ENCODE measurements at regions not wholly inside any gene's neighbourhood (a gene's known extent, or its start where the extent isn't known, plus 50 kb on each side); places are given as distances from the start of the nearest gene placed in this dataset.
A peak's percentile ranks its signal among the peaks of the same experiment; 100 is the strongest.

DNA sequence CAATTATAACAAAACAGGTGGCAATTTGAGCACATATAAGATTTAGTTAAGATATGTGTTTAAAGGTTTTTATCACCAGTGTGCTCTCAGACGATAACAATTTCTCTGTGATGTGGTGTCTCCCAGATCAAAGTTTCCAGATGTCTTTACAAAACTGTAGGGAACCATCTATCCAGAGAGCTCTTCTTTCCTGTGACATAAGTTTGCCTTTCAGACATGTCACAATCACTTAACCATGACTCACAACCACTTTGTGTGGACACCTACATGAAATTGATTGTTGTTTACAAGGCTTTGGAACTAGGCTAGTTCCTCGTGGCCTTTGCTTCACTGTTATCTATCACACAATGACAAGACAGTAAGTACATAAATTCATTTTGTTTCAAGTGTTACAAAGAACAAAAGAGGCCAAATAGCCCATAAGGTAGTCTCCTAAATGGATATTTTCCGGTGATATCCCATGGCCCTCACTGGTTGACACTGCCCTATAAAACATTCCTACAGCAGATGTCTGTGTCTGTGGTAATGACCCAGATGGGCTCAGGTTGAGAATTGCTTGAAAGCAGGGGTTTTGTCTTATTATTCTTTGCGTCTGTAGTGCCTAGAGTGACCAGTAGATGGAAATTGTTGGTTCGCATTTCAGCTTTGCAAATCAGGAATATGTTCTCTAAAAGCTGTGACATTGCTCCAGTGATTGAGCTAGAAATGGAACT lies 297.8 kb upstream of the FAM241A start:
- no peaks in the 10 kb centered on the region; the same call in 1 of the 2 replicates for H3K36me3 ChIP-seq (ENCODE audit: insufficient read depth, low read length)
- no peak for DNase-seq (ENCODE audit: low read depth, low spot score)

GRCh38 chr4:111849746-111850284 lies 295.4 kb upstream of the FAM241A start:
- no peak for DNase-seq (ENCODE audit: low read depth, low spot score)
- H3K9me3 ChIP-seq (ENCODE audit: low read depth, low read length), result no peaks in the 10 kb centered on the region
- H3K36me3 ChIP-seq (ENCODE audit: insufficient read depth, low read length), result no peaks in the 10 kb centered on the region; the same call in 1 of the 2 replicates
- H3K9ac ChIP-seq (ENCODE audit: insufficient read length), result no peak overlapping the region
- H3K27ac ChIP-seq, result no peak overlapping the region
- no peak for TF ChIP-seq FOXP2 (optimal IDR thresholded peaks at IDR 0.05; ENCODE audit: control extremely low read depth, extremely low read length, insufficient read depth)
- TF ChIP-seq EZH2 (IDR thresholded peaks at IDR 0.05), result no peak
- TF ChIP-seq POLR2AphosphoS5 (IDR thresholded peaks at IDR 0.05; ENCODE audit: borderline replicate concordance, low read depth, low read length), result no peak
- no peak overlapping the region for H3K4me3 ChIP-seq

More for the DNA sequence above, 297.8 kb upstream of the FAM241A start:
- no peak for TF ChIP-seq FOXP2 (optimal IDR thresholded peaks at IDR 0.05; ENCODE audit: control extremely low read depth, extremely low read length, insufficient read depth)
- no peak for TF ChIP-seq POLR2AphosphoS5 (IDR thresholded peaks at IDR 0.05; ENCODE audit: borderline replicate concordance, low read depth, low read length)
- TF ChIP-seq EZH2 (IDR thresholded peaks at IDR 0.05), result no peak
- Histone ChIP-seq H3K4me3 (no peak overlapping the region), H3K9ac (ENCODE audit: insufficient read length) (no peak overlapping the region), H3K9me3 (ENCODE audit: low read depth, low read length) (no peaks in the 10 kb centered on the region), H3K27ac (no peak overlapping the region)

DNA sequence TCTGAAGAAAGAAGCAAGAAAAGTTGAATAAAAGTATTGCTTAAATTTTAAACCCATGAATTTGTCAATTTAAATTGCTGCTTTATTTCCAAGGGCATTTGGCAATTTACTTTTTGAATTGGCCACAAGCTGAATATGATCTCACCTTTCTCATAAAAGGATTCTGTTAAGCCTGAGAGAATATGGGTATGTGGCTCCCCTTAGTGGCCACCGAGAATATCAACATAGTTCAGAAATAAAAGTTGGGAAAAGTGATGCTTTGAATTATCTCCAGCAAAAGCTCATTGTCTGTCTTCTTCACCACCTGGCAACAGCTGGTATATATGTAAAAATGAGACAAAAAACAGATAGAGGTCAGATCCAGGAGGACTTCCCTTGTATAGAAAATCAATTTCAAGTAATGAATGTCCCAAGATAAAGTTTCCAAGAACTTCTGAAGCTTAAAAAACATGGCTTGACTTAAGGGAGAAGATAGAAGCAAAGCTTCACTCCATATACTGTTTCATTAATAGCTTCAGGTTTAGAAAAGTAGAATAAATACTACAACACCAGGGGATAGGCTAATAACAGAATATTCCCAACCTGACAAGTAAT lies 290.7 kb upstream of the FAM241A start:
- no peak overlapping the region for H3K4me3 ChIP-seq
- H3K9ac ChIP-seq (ENCODE audit: insufficient read length), result no peak overlapping the region
- H3K36me3 ChIP-seq (ENCODE audit: insufficient read depth, low read length), result no peaks in the 10 kb centered on the region; the same call in 1 of the 2 replicates
- DNase-seq (ENCODE audit: low read depth, low spot score), result peak; percentile 37
- no peaks in the 10 kb centered on the region for H3K9me3 ChIP-seq (ENCODE audit: low read depth, low read length)
- H3K27ac ChIP-seq, result no peak overlapping the region
- no peak for TF ChIP-seq FOXP2 (optimal IDR thresholded peaks at IDR 0.05; ENCODE audit: control extremely low read depth, extremely low read length, insufficient read depth)
- no peak for TF ChIP-seq EZH2 (IDR thresholded peaks at IDR 0.05)
- no peak for TF ChIP-seq POLR2AphosphoS5 (IDR thresholded peaks at IDR 0.05; ENCODE audit: borderline replicate concordance, low read depth, low read length)

GRCh38 chr4:111855308-111855707 lies 289.9 kb upstream of the FAM241A start:
- TF ChIP-seq POLR2AphosphoS5 (IDR thresholded peaks at IDR 0.05; ENCODE audit: borderline replicate concordance, low read depth, low read length) (no peak), FOXP2 (optimal IDR thresholded peaks at IDR 0.05; ENCODE audit: control extremely low read depth, extremely low read length, insufficient read depth) (no peak), EZH2 (IDR thresholded peaks at IDR 0.05) (no peak)
- no peaks in the 10 kb centered on the region for H3K36me3 ChIP-seq (ENCODE audit: insufficient read depth, low read length)
- no peak for DNase-seq (ENCODE audit: low read depth, low spot score)
- H3K9me3 ChIP-seq (ENCODE audit: low read depth, low read length), result no peaks in the 10 kb centered on the region
- H3K27ac ChIP-seq, result no peak overlapping the region
- H3K4me3 ChIP-seq, result no peak overlapping the region
- H3K9ac ChIP-seq (ENCODE audit: insufficient read length), result no peak overlapping the region

DNA sequence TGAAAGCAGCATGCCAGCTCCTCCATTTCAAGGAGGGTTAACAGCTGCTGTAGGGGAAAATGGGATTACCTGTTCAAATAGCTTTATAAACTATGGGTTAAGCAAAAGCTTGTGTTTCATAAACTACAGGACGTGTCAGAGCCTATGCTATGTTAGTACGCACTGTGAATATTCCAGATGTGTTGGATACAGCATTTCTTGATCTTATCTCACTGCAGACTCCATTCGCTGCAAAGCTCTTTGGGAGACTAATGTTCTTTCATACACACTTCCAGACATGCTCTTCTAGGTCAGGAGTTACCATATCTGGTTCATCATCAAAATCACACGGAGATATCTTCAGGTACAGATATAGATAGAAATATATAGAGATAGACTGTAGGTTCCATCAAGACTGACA lies 281.2 kb upstream of the FAM241A start:
- Histone ChIP-seq H3K9ac (ENCODE audit: insufficient read length) (no peak overlapping the region), H3K27ac (no peak overlapping the region), H3K4me3 (no peak overlapping the region), H3K36me3 (ENCODE audit: insufficient read depth, low read length) (no peaks in the 10 kb centered on the region), H3K9me3 (ENCODE audit: low read depth, low read length) (no peaks in the 10 kb centered on the region)
- no peak for TF ChIP-seq FOXP2 (optimal IDR thresholded peaks at IDR 0.05; ENCODE audit: control extremely low read depth, extremely low read length, insufficient read depth)
- no peak for TF ChIP-seq EZH2 (IDR thresholded peaks at IDR 0.05)
- no peak for TF ChIP-seq POLR2AphosphoS5 (IDR thresholded peaks at IDR 0.05; ENCODE audit: borderline replicate concordance, low read depth, low read length)
- DNase-seq (ENCODE audit: low read depth, low spot score), result no peak

- Histone ChIP-seq H3K27ac (no peak overlapping the region), H3K36me3 (ENCODE audit: insufficient read depth, low read length) (no peaks in the 10 kb centered on the region), H3K4me3 (no peak overlapping the region), H3K9ac (ENCODE audit: insufficient read length) (no peak overlapping the region), H3K9me3 (ENCODE audit: low read depth, low read length) (no peaks in the 10 kb centered on the region)
- DNase-seq (ENCODE audit: low read depth, low spot score), result no peak
- no peak for TF ChIP-seq POLR2AphosphoS5 (IDR thresholded peaks at IDR 0.05; ENCODE audit: borderline replicate concordance, low read depth, low read length)
- TF ChIP-seq FOXP2 (optimal IDR thresholded peaks at IDR 0.05; ENCODE audit: control extremely low read depth, extremely low read length, insufficient read depth), result no peak
- no peak for TF ChIP-seq EZH2 (IDR thresholded peaks at IDR 0.05)
Measured at GRCh38 chr4:111869339-111869738, 275.9 kb upstream of the FAM241A start.

DNA sequence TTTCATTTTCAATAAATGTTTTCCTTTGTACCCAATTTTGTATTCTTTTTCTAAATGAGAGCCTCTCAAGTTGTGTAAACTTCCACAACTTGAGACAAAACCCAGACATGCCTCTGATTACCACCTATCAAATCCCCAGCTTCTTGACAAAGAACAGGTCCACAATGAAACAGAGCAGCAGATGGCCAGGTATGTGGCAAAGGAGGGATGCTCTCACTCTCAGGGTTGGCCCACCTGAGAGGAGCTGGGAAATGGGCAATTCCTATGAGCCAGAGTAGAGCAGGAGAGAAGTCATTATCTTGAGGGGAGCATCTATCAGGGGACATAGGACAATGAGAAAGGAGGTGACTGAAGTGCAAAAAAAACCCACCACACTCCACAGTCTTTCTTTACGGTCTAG lies 273.5 kb upstream of the FAM241A start:
- TF ChIP-seq FOXP2 (optimal IDR thresholded peaks at IDR 0.05; ENCODE audit: control extremely low read depth, extremely low read length, insufficient read depth) (no peak), POLR2AphosphoS5 (IDR thresholded peaks at IDR 0.05; ENCODE audit: borderline replicate concordance, low read depth, low read length) (no peak), EZH2 (IDR thresholded peaks at IDR 0.05) (no peak)
- no peak for DNase-seq (ENCODE audit: low read depth, low spot score)
- no peak overlapping the region for H3K27ac ChIP-seq

GRCh38 chr4:111873801-111874200 lies 271.5 kb upstream of the FAM241A start:
- TF ChIP-seq FOXP2 (optimal IDR thresholded peaks at IDR 0.05; ENCODE audit: control extremely low read depth, extremely low read length, insufficient read depth) (no peak), POLR2AphosphoS5 (IDR thresholded peaks at IDR 0.05; ENCODE audit: borderline replicate concordance, low read depth, low read length) (no peak), EZH2 (IDR thresholded peaks at IDR 0.05) (no peak)
- no peak overlapping the region for H3K4me3 ChIP-seq
- H3K36me3 ChIP-seq (ENCODE audit: insufficient read depth, low read length), result no peaks in the 10 kb centered on the region
- H3K9me3 ChIP-seq (ENCODE audit: low read depth, low read length), result no peaks in the 10 kb centered on the region
- no peak overlapping the region for H3K9ac ChIP-seq (ENCODE audit: insufficient read length)
- no peak for DNase-seq (ENCODE audit: low read depth, low spot score)
- no peak overlapping the region for H3K27ac ChIP-seq

More for the DNA sequence above, 273.5 kb upstream of the FAM241A start:
- H3K9me3 ChIP-seq (ENCODE audit: low read depth, low read length), result no peaks in the 10 kb centered on the region
- H3K9ac ChIP-seq (ENCODE audit: insufficient read length), result no peak overlapping the region
- H3K36me3 ChIP-seq (ENCODE audit: insufficient read depth, low read length), result no peaks in the 10 kb centered on the region
- no peak overlapping the region for H3K4me3 ChIP-seq

Measured in SK-N-MC (cell line).